ENCODE measurements at regions not wholly inside any gene's neighbourhood (a gene's known extent, or its start where the extent isn't known, plus 50 kb on each side); places are given as distances from the start of the nearest gene placed in this dataset.

DNA sequence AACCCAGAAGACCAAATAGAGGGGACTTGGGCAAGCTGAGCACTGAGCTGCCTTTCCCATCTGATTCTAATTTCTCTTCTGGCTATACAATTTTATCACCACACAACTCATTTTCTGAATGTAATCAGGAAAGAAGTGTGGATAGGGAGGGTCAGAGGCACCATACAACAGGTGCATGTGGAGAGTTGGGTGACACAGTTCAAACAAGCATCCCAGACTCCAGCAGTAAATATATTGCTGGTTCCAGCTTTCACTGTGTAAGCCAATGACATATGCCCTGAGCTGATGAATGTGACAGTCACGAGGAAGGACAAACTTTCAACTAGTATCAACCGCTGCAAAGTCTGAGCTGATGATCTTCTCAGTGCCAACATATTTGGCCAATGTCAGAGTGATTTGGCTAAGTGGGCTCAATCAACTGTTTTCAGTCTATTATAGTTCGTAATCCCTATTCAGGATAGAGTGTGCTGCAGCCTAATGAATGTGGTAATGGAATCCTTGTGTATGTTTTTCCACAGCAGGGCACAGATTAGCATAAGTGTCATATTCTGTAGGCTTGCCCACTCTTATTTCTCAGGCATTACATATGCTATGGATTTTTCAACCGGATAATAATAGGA lies 109.9 kb upstream of the MEIS1 start:
- no peak for DNase-seq
- H3K27ac Mint-ChIP-seq (ENCODE audit: unreplicated experiment), result peak overlapping the region; percentile 80
- peak overlapping the region; percentile 20 for H3K4me3 Mint-ChIP-seq (ENCODE audit: unreplicated experiment)
- peaks cover 54% of the 10 kb centered on the region for H3K4me1 Mint-ChIP-seq (ENCODE audit: low read depth, unreplicated experiment)
- H3K27me3 Mint-ChIP-seq (ENCODE audit: unreplicated experiment), result peaks cover 8% of the 10 kb centered on the region
- TF ChIP-seq, protein P1, sequence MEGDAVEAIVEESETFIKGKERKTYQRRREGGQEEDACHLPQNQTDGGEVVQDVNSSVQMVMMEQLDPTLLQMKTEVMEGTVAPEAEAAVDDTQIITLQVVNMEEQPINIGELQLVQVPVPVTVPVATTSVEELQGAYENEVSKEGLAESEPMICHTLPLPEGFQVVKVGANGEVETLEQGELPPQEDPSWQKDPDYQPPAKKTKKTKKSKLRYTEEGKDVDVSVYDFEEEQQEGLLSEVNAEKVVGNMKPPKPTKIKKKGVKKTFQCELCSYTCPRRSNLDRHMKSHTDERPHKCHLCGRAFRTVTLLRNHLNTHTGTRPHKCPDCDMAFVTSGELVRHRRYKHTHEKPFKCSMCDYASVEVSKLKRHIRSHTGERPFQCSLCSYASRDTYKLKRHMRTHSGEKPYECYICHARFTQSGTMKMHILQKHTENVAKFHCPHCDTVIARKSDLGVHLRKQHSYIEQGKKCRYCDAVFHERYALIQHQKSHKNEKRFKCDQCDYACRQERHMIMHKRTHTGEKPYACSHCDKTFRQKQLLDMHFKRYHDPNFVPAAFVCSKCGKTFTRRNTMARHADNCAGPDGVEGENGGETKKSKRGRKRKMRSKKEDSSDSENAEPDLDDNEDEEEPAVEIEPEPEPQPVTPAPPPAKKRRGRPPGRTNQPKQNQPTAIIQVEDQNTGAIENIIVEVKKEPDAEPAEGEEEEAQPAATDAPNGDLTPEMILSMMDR (IDR thresholded peaks at IDR 0.05; ENCODE audit: partially characterized antibody, unreplicated experiment), result no peak
- no peaks in the 10 kb centered on the region for H3K36me3 Mint-ChIP-seq (ENCODE audit: unreplicated experiment)
- peaks cover 8% of the 10 kb centered on the region for H3K9me3 Mint-ChIP-seq (ENCODE audit: unreplicated experiment)

- Mint-ChIP-seq H3K27ac (ENCODE audit: unreplicated experiment) (peak overlapping the region; percentile 80), H3K27me3 (ENCODE audit: unreplicated experiment) (peaks cover 8% of the 10 kb centered on the region), H3K36me3 (ENCODE audit: unreplicated experiment) (no peaks in the 10 kb centered on the region), H3K9me3 (ENCODE audit: unreplicated experiment) (peaks cover 8% of the 10 kb centered on the region), H3K4me1 (ENCODE audit: low read depth, unreplicated experiment) (peaks cover 51% of the 10 kb centered on the region), H3K4me3 (ENCODE audit: unreplicated experiment) (peak overlapping the region; percentile 55)
- TF ChIP-seq, protein P1 (IDR thresholded peaks at IDR 0.05; ENCODE audit: partially characterized antibody, unreplicated experiment), result no peak
- DNase-seq, result no peak
These were observed 110.6 kb upstream of the MEIS1 start for GRCh38 chr2:66324356-66324755.

GRCh38 chr2:66323406-66323805 lies 111.5 kb upstream of the MEIS1 start:
- peaks cover 8% of the 10 kb centered on the region for H3K9me3 Mint-ChIP-seq (ENCODE audit: unreplicated experiment)
- H3K27me3 Mint-ChIP-seq (ENCODE audit: unreplicated experiment), result peaks cover 8% of the 10 kb centered on the region
- DNase-seq, result no peak
- H3K4me3 Mint-ChIP-seq (ENCODE audit: unreplicated experiment), result peak overlapping the region; percentile 55
- peak overlapping the region; percentile 80 for H3K27ac Mint-ChIP-seq (ENCODE audit: unreplicated experiment)
- H3K4me1 Mint-ChIP-seq (ENCODE audit: low read depth, unreplicated experiment), result peaks cover 49% of the 10 kb centered on the region
- TF ChIP-seq, protein P1 (IDR thresholded peaks at IDR 0.05; ENCODE audit: partially characterized antibody, unreplicated experiment), result no peak
- no peaks in the 10 kb centered on the region for H3K36me3 Mint-ChIP-seq (ENCODE audit: unreplicated experiment)

DNA sequence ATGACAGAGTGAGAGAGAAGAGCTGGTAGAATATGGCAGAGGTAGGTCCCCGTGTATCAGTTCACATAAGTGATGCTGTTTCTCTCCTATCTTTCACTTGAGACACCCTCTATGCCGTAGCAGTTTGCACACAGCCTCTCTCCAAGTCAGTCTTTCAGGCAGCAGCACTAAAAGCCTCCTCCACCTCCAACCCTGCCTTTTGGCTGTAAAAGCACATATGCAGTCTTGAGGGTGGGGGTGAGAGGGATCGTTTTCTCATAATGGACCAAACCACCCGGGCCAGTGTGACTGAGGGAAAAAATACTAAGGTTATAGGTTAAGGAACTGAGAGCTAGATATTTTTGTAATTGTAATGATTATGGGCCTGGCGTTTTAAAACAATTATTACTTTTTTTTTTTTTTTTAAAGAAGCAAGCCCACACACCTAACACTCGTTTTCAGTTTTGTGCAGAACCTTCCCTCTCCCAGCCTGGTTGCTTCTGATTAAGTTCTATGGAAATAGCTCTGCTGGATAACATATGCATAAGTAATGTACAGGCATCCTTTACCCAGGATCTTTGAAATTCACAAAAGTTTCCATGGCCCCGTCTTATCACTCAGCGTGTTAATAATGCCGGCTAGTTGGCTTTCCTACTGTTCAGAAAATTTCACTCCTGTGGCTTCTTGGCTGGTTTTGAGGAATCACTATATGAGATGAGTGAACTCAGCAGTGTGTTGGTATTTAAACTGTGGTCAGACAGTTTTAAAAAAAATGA lies 112.2 kb upstream of the MEIS1 start:
- Mint-ChIP-seq H3K9me3 (ENCODE audit: unreplicated experiment) (peaks cover 8% of the 10 kb centered on the region), H3K27me3 (ENCODE audit: unreplicated experiment) (peaks cover 8% of the 10 kb centered on the region), H3K4me1 (ENCODE audit: low read depth, unreplicated experiment) (peaks cover 52% of the 10 kb centered on the region), H3K36me3 (ENCODE audit: unreplicated experiment) (no peaks in the 10 kb centered on the region), H3K4me3 (ENCODE audit: unreplicated experiment) (peak overlapping the region; percentile 55), H3K27ac (ENCODE audit: unreplicated experiment) (peak overlapping the region; percentile 86)
- DNase-seq, result peak; percentile 27
- TF ChIP-seq, protein P1 (IDR thresholded peaks at IDR 0.05; ENCODE audit: partially characterized antibody, unreplicated experiment), result no peak

DNA sequence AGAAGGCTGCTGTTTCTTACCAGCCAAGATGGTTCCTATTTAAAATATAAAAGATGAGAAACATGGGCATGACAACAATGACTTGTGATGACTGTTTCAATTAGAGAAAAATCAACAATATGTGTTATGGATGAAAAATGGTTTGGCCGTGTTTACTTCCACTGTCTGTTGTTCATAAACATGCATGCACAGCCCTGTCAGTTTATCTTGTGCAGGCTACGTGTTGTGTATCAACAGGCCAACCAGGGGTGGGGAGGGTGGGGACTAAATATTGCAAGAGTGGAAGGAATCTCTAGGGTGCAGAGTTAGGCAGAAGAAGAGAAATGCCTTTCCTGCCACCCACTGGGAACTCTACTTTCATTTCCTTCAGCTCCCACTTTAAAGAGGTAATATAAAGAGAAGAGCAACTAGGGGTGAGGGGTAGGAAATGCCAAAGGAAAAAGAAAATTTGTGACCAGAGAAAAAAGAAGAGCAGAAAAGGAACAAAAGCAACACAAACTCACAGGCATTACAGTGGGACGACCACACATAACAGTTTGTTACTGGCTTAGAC lies 116.8 kb upstream of the MEIS1 start:
- no peak overlapping the region for H3K4me3 Mint-ChIP-seq (ENCODE audit: unreplicated experiment)

More for the DNA sequence above, 116.8 kb upstream of the MEIS1 start:
- Mint-ChIP-seq H3K4me1 (ENCODE audit: low read depth, unreplicated experiment) (peaks cover 37% of the 10 kb centered on the region), H3K27me3 (ENCODE audit: unreplicated experiment) (peaks cover 2% of the 10 kb centered on the region), H3K36me3 (ENCODE audit: unreplicated experiment) (no peaks in the 10 kb centered on the region), H3K27ac (ENCODE audit: unreplicated experiment) (peak overlapping the region; percentile 80), H3K9me3 (ENCODE audit: unreplicated experiment) (no peaks in the 10 kb centered on the region)
- no peak for DNase-seq
- TF ChIP-seq, protein P1 (IDR thresholded peaks at IDR 0.05; ENCODE audit: partially characterized antibody, unreplicated experiment), result no peak

Measured in glutamatergic neuron (in vitro differentiated cells).